SK-N-SH (cell line): ENCODE measurements at regions not wholly inside any gene's neighbourhood (a gene's known extent, or its start where the extent isn't known, plus 50 kb on each side); places are given as distances from the start of the nearest gene placed in this dataset.

Experiments
- CTCF ChIA-PET: fragments of 300-600, 350-600 bp; formaldehyde crosslinking; extraction: SDS; loops from one replicate; lab custom pipeline; 2021; lab: Yijun Ruan, JAX
- POLR2A ChIA-PET: fragments of 350-600 bp; sonication (Branson Sonifier 250); formaldehyde crosslinking; extraction: SDS; loops from one replicate; lab custom pipeline; 2020; ENCODE audit warnings: antibody characterized with exemption, inconsistent platforms; lab: Yijun Ruan, JAX
- DNase-seq: peaks from one replicate; pipeline ENCODE4 v3.0.0; 2012
- H2AFZ ChIP-seq: fragments of 200-600 bp; sonication (generic); 2 replicates; pipeline ENCODE4 v1.8.1; 2016; ENCODE audit warnings: antibody characterized with exemption, mild to moderate bottlenecking, low read depth
- H3F3A ChIP-seq: fragments of 200-600 bp; sonication (generic); replicated peaks from 2 replicates; pipeline ENCODE3; 2016; ENCODE audit warnings: antibody characterized with exemption, mild to moderate bottlenecking; ENCODE audit not compliant: insufficient read depth
- H3K27ac ChIP-seq, 2 experiments: fragments of 200-500 bp in 1 of 2; fragments of 200-600 bp in 1 of 2; sonication (Bioruptor generic) in 1 of 2; sonication (generic), shearing (Covaris generic) in 1 of 2; 2 replicates each; pipeline versions ENCODE4 v1.5.1 to v1.6.1; 2014 to 2016; ENCODE audit warnings: low read depth in 2 of 2, inconsistent platforms in 1 of 2, low read length in 1 of 2, mild to moderate bottlenecking in 1 of 2, mixed read lengths in 1 of 2
- H3K27me3 ChIP-seq: fragments of 200-600 bp; sonication (generic), shearing (Covaris generic); 2 replicates; pipeline ENCODE4 v1.6.1; 2016; ENCODE audit warnings: mixed run types; ENCODE audit not compliant: insufficient read depth
- H3K36me3 ChIP-seq, 2 experiments: fragments of 200-500 bp in 1 of 2; fragments of 200-600 bp in 1 of 2; sonication (Bioruptor generic) in 1 of 2; sonication (generic) in 1 of 2; replicated peaks in 1 of 2; 2 replicates each; pipeline versions ENCODE3 to v1.5.1; 2014 to 2016; ENCODE audit warnings: low read length in 1 of 2, mild to moderate bottlenecking in 1 of 2; ENCODE audit not compliant: insufficient read depth in 2 of 2, control insufficient read depth in 1 of 2
- H3K4me1 ChIP-seq, 2 experiments: fragments of 200-500 bp in 1 of 2; fragments of 200-600 bp in 1 of 2; sonication (Bioruptor generic) in 1 of 2; sonication (generic), shearing (Covaris generic) in 1 of 2; 2 replicates each; pipeline versions ENCODE4 v1.5.1 to v1.6.1; 2014 to 2016; ENCODE audit warnings: low read depth in 1 of 2, low read length in 1 of 2, mixed run types in 1 of 2; ENCODE audit not compliant: insufficient read depth in 2 of 2, control insufficient read depth in 1 of 2
- H3K4me2 ChIP-seq: fragments of 200-600 bp; sonication (generic), shearing (Covaris generic); 2 replicates; pipeline ENCODE4 v1.6.1; 2017; ENCODE audit warnings: mixed run types
- H3K4me3 ChIP-seq, 2 experiments: fragments of 200-500 bp in 1 of 2; fragments of 200-600 bp in 1 of 2; sonication (Bioruptor generic) in 1 of 2; sonication (generic), shearing (Covaris generic) in 1 of 2; 2 replicates each; pipeline versions ENCODE4 v1.5.1 to v1.8.1; 2014 to 2016; ENCODE audit warnings: low read depth in 2 of 2, inconsistent platforms in 1 of 2, low read length in 1 of 2, mild to moderate bottlenecking in 1 of 2, mixed read lengths in 1 of 2, moderate library complexity in 1 of 2
- H3K79me2 ChIP-seq: fragments of 200-600 bp; sonication (generic); 2 replicates; pipeline ENCODE4 v1.8.1; 2017; ENCODE audit warnings: mild to moderate bottlenecking; ENCODE audit not compliant: insufficient read depth
- H3K9ac ChIP-seq: fragments of 200-600 bp; sonication (generic); 2 replicates; pipeline ENCODE4 v1.6.1; 2017; ENCODE audit warnings: mixed run types
- H3K9me2 ChIP-seq: fragments of 200-600 bp; sonication (generic); 2 replicates; pipeline ENCODE4 v1.6.1; 2017; ENCODE audit warnings: mixed run types
- H3K9me3 ChIP-seq: fragments of 200-600 bp; sonication (generic); 2 replicates; pipeline ENCODE4 v1.6.1; 2017; ENCODE audit warnings: mixed run types, mild to moderate bottlenecking, moderate library complexity
- H4K20me1 ChIP-seq: fragments of 200-600 bp; sonication (generic); 2 replicates; pipeline ENCODE4 v1.6.1; 2017; ENCODE audit warnings: mild to moderate bottlenecking, mixed run types; ENCODE audit not compliant: insufficient read depth
- CHD2 ChIP-seq: fragments of 150-350 bp; IDR thresholded peaks from 2 replicates; pipeline ENCODE4 v1.6.1; 2018; ENCODE audit warnings: low read length; ENCODE audit not compliant: partially characterized antibody
- ELF1 ChIP-seq: IDR thresholded peaks from 2 replicates; pipeline ENCODE4 v1.4.0; 2012
- EP300 ChIP-seq, 2 experiments: IDR thresholded peaks; 2 replicates each; pipeline versions ENCODE4 v1.4.0 to v1.6.1; 2012; ENCODE audit warnings: borderline replicate concordance in 1 of 2, low read depth in 1 of 2, low read length in 1 of 2
- EZH2phosphoT487 ChIP-seq: fragments of 200-600 bp; sonication (generic); IDR thresholded peaks from 2 replicates; pipeline ENCODE4 v1.6.1; 2017; ENCODE audit warnings: low read depth, mixed run types, mild to moderate bottlenecking, antibody characterized with exemption, moderate library complexity, borderline replicate concordance
- FOSL2 ChIP-seq: IDR thresholded peaks from 2 replicates; pipeline ENCODE4 v1.4.0; 2012; ENCODE audit warnings: low read depth, mild to moderate bottlenecking, moderate library complexity, borderline replicate concordance
- GATA2 ChIP-seq: sonication (generic); formaldehyde crosslinking; IDR thresholded peaks from 2 replicates; pipeline ENCODE4 v1.5.0; 2020; ENCODE audit warnings: mild to moderate bottlenecking, missing genetic modification reagents
- IRF3 ChIP-seq: fragments of 150-350 bp; IDR thresholded peaks from 2 replicates; pipeline ENCODE4 v1.6.1; 2016; ENCODE audit warnings: mild to moderate bottlenecking, low read depth, low read length
- MAX ChIP-seq: IDR thresholded peaks from 2 replicates; pipeline ENCODE4 v1.4.0; 2012; ENCODE audit warnings: low read depth
- MXI1 ChIP-seq: IDR thresholded peaks from 2 replicates; pipeline ENCODE4 v1.6.1; 2012; ENCODE audit warnings: mild to moderate bottlenecking, low read depth, low read length, improper control_type of control experiment
- NRF1 ChIP-seq: IDR thresholded peaks from 2 replicates; pipeline ENCODE4 v1.6.1; 2012; ENCODE audit warnings: low read depth, mild to moderate bottlenecking, low read length
- RAD21 ChIP-seq: IDR thresholded peaks from 2 replicates; pipeline ENCODE4 v1.6.1; 2012; ENCODE audit warnings: mild to moderate bottlenecking, low read length
- REST ChIP-seq: IDR thresholded peaks from 2 replicates; pipeline ENCODE4 v1.6.1; 2012; ENCODE audit warnings: mild to moderate bottlenecking, low read depth, low read length, moderate library complexity
- SIN3A ChIP-seq: IDR thresholded peaks from 2 replicates; pipeline ENCODE4 v1.6.1; 2012; ENCODE audit warnings: low read depth, mild to moderate bottlenecking, low read length, moderate library complexity, borderline replicate concordance
- YY1 ChIP-seq: IDR thresholded peaks from 2 replicates; pipeline ENCODE4 v1.4.0; 2012; ENCODE audit warnings: low read depth, mild to moderate bottlenecking
- ZBTB33 ChIP-seq: IDR thresholded peaks from 2 replicates; pipeline ENCODE4 v1.4.0; 2012; ENCODE audit warnings: low read depth, borderline replicate concordance
- WGBS: methylation state at CpG from one replicate; pipeline ENCODE4 v1.1.6; 2017; ENCODE audit warnings: low lambda C conversion rate; 5-methylcytosine and 5-hydroxymethylcytosine counted together

- Histone ChIP-seq H3K36me3 (no peaks in the 10 kb centered on the region), H3K9me2 (no peaks in the 10 kb centered on the region), H3K27me3 (no peaks in the 10 kb centered on the region), H3K9ac (no peak overlapping the region), H3F3A (no peaks in the 10 kb centered on the region), H2AFZ (no peak overlapping the region), H3K4me3 (no peak overlapping the region), H3K27ac (no peak overlapping the region), H4K20me1 (no peaks in the 10 kb centered on the region), H3K9me3 (no peaks in the 10 kb centered on the region), H3K4me2 (no peak overlapping the region), H3K4me1 (no peaks in the 10 kb centered on the region), H3K79me2 (no peaks in the 10 kb centered on the region)
- DNase-seq: no peak
- 59% methylated on average over 2 of the region's 2 CpGs for WGBS
- CTCF ChIA-PET: no interaction called here
- TF ChIP-seq ELF1 (no peak), YY1 (no peak), ZBTB33 (no peak), GATA2 (no peak), MAX (no peak), MXI1 (no peak), EZH2phosphoT487 (no peak), FOSL2 (no peak), EP300 (IDR thresholded peaks at IDR 0.05; ENCODE audit: borderline replicate concordance in 1 of 2, low read depth in 1 of 2, low read length in 1 of 2) (no peak), SIN3A (no peak), RAD21 (no peak), REST (no peak), CHD2 (no peak), NRF1 (no peak), IRF3 (no peak)
- POLR2A ChIA-PET: no interaction called here
Observed at GRCh38 chr20:43778375-43778774, 51.6 kb upstream of the GTSF1L start.
